ENCODE measurements at regions not wholly inside any gene's neighbourhood (a gene's known extent, or its start where the extent isn't known, plus 50 kb on each side); places are given as distances from the start of the nearest gene placed in this dataset.

- no peak for TF ChIP-seq POLR2A (IDR thresholded peaks at IDR 0.05)
- TF ChIP-seq CTCF (IDR thresholded peaks at IDR 0.05) = no peak
- TF ChIP-seq POLR2AphosphoS5 (IDR thresholded peaks at IDR 0.05) = no peak
- no peak for TF ChIP-seq EP300 (IDR thresholded peaks at IDR 0.05)
Observed at GRCh38 chr21:32186804-32187203, 92.0 kb downstream of the MIS18A start.
